Pancreas (tissue), 10 donors: ENCODE measurements at regions not wholly inside any gene's neighbourhood (a gene's known extent, or its start where the extent isn't known, plus 50 kb on each side); places are given as distances from the start of the nearest gene placed in this dataset.
"Not testable (repeated sequence)": the region's sequence is repeated elsewhere in the genome, so short reads cannot be mapped to it uniquely, and the experiment has no call there.

Experiments used
- ATAC-seq, 4 donors: fragments of 200-7000 bp; cut with Tn5 transposase; one replicate each; pipeline versions ENCODE4 v1.8.0 to v1.9.1; 2020; ENCODE audit warnings: mild to moderate bottlenecking in 4 of 4, moderate library complexity in 4 of 4
- DNase-seq, 6 donors: peaks; one replicate each; pipeline ENCODE4 v3.0.0-alpha.2; 2020
- FAIRE-seq: peaks from 2 replicates; lab custom pipeline; 2012; peaks lifted over from hg19 to GRCh38; lab: Jason Lieb, UNC
- H3K27ac ChIP-seq, 4 donors: fragments of 200-600 bp; sonication (generic); 1 replicate in 3 of 4; 2 replicates in 1 of 4; pipeline versions ENCODE4 v1.5.0 to v1.8.0; 2020
- H3K27me3 ChIP-seq, 4 donors: fragments of 200-600 bp; one replicate each; pipeline ENCODE4 v1.8.0; 2021
- H3K36me3 ChIP-seq, 3 donors: fragments of 200-600 bp; sonication (generic) in 1 of 3; one replicate each; pipeline versions ENCODE4 v1.5.0 to v1.8.0; 2020 to 2021
- H3K4me1 ChIP-seq, 3 donors: fragments of 200-600 bp; one replicate each; pipeline ENCODE4 v1.8.0; 2021
- H3K4me3 ChIP-seq, 4 donors: fragments of 200-600 bp; sonication (generic) in 2 of 4; one replicate each; pipeline versions ENCODE4 v1.5.0 to v1.8.0; 2020 to 2021
- H3K9me3 ChIP-seq, 4 donors: fragments of 200-600 bp; one replicate each; pipeline ENCODE4 v1.8.0; 2021
- CTCF ChIP-seq, 4 donors: fragments of 200-600 bp; sonication (generic) in 3 of 4; IDR thresholded peaks; one replicate each; pipeline versions ENCODE4 v1.5.0 to v1.8.0; 2021; ENCODE audit warnings: antibody characterized with exemption in 4 of 4
- WGBS, 2 donors: extraction: QIAGEN DNeasy Blood & Tissue Kit; methylation state at CpG; one replicate each; pipeline ENCODE4 v1.1.7; 2013; 5-methylcytosine and 5-hydroxymethylcytosine counted together
- intact Hi-C, 3 donors: fragments of 100-400 bp; cut with DNase I; formaldehyde crosslinking; loops; one replicate each; pipeline versions ENCODE4 v1.11.1 to v1.14.2; 2022
- donor health status: healthy with polysubstance abuse.
- donor health status: DM: no; HTN: no; CAD: no; lungs with moderate emphysema.
- donor health status: DM: no; HTN: no; CAD: no.
- donor health status: control.
- donor health status: control.
- donor health status: Bipolar disorder and iron deficiency.
- donor health status: DM: yes; HTN: yes; CAD: no.
- donor health status: DM: no; HTN: no; CAD: no.
- donor health status: DM: no; HTN: no; CAD: no.
- donor health status: DM: yes; HTN: yes; CAD: no.

DNA sequence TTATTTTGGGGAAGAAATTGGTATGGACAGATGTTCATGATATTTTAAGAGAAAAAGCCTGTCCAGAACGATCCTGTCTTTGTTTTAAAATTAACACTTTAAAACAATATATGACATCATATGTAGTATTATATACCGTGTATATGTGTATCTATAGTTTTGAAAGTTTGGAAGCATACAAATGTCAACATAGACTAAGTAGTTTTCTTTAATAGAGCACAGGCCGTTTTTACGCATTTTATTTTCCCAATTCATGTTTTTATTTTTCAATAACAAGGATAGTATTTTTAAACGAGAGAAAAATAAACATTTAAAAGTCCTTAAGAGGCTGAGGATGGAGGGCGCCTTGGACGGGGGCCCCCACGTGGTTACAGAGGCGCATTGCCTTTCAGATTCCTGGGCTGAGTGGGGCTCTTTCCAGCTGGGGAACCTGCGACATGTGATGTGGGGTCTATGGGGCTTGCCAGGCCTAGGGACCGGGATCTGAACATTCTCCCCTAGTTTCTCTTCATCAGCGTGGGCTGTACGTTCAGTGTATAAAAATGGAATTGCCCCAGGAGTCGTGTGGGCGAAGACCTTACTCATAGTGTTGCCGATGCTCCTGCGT is 127.8 kb upstream of the ZNF746 start:
- H3K27ac ChIP-seq, result no peak overlapping the region
- H3K9me3 ChIP-seq, result no peaks in the 10 kb centered on the region
- FAIRE-seq, result no peak

GRCh38 chr7:149624419-149625339 is 127.1 kb upstream of the ZNF746 start:
- intact Hi-C loops, result no loop called here

More for the DNA sequence above, 127.8 kb upstream of the ZNF746 start:
- no peaks in the 10 kb centered on the region for H3K27me3 ChIP-seq
- ATAC-seq (peak; percentile 60 to 69 (median 64)), DNase-seq (peak; percentile 40 to 74 (median 58))
- peak in 3 of 4 donors; percentile 41 to 60 (median 47) for TF ChIP-seq CTCF (IDR thresholded peaks at IDR 0.05)
- 29 to 35% methylated on average over 17 of the region's 17 CpGs for whole genome bisulfite sequencing, 2 donors
- H3K4me1 ChIP-seq, result peaks cover 0 to 5% (median 4%) of the 10 kb centered on the region in 3 donors
- H3K4me3 ChIP-seq, result peak overlapping the region; percentile 98 to 100 (median 98)
- intact Hi-C loops, result no loop called here
- peaks cover 0 to 6% (median 6%) of the 10 kb centered on the region in 3 donors for H3K36me3 ChIP-seq

DNA sequence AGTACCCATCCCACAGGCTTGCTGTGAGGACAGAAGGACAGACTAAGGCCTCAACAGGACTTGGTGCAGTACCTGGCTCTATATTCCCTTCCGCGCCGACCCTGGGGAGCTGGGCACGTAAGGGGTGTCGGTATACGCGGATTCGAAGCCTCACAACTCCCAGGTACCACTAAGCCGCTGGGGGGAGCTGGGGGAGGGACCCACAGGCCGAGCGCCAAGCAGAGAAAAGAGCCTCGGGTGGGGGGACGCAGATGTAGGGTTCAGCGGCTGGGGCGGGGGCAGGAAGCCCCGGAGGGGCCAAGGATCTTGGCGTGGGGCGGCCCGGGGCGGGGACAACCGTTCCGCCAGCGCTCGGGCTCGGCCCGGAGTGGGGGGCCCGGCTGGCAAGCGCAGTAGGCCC is 126.4 kb upstream of the ZNF746 start:
- peak overlapping the region; percentile 66 to 83 (median 75) for H3K27ac ChIP-seq
- H3K9me3 ChIP-seq, result no peaks in the 10 kb centered on the region
- TF ChIP-seq CTCF (IDR thresholded peaks at IDR 0.05), result no peak
- intact Hi-C loops, result no loop called here
- peak overlapping the region; percentile 98 to 100 (median 98) for H3K4me3 ChIP-seq
- DNase-seq, result peak in 5 of 6 donors; percentile 18 to 58 (median 43)
- no peak for FAIRE-seq
- peak; percentile 7 to 38 (median 10) for ATAC-seq
- WGBS, 2 donors, result 1% methylated on average over 23 to 28 of the region's 28 CpGs
- peaks cover 0 to 5% (median 4%) of the 10 kb centered on the region in 3 donors for H3K4me1 ChIP-seq
- H3K36me3 ChIP-seq, result peaks cover 0 to 20% (median 17%) of the 10 kb centered on the region in 3 donors
- no peaks in the 10 kb centered on the region for H3K27me3 ChIP-seq

More at GRCh38 chr7:149624419-149625339, 127.1 kb upstream of the ZNF746 start:
- TF ChIP-seq CTCF (IDR thresholded peaks at IDR 0.05), result peak; percentile 97 to 99 (median 99)
- FAIRE-seq, result no peak
- Histone ChIP-seq H3K27ac (peak overlapping the region; percentile 66 to 83 (median 75)), H3K9me3 (no peaks in the 10 kb centered on the region), H3K27me3 (no peaks in the 10 kb centered on the region), H3K4me3 (peak overlapping the region; percentile 98 to 100 (median 98)), H3K4me1 (peaks cover 0 to 5% (median 4%) of the 10 kb centered on the region in 3 donors), H3K36me3 (peaks cover 0 to 13% (median 11%) of the 10 kb centered on the region in 3 donors)
- peak; percentile 97 to 98 (median 98) for ATAC-seq
- 1 to 2% methylated on average over 39 to 97 of the region's 97 CpGs for WGBS, 2 donors
- peak; percentile 90 to 98 (median 94) for DNase-seq

DNA sequence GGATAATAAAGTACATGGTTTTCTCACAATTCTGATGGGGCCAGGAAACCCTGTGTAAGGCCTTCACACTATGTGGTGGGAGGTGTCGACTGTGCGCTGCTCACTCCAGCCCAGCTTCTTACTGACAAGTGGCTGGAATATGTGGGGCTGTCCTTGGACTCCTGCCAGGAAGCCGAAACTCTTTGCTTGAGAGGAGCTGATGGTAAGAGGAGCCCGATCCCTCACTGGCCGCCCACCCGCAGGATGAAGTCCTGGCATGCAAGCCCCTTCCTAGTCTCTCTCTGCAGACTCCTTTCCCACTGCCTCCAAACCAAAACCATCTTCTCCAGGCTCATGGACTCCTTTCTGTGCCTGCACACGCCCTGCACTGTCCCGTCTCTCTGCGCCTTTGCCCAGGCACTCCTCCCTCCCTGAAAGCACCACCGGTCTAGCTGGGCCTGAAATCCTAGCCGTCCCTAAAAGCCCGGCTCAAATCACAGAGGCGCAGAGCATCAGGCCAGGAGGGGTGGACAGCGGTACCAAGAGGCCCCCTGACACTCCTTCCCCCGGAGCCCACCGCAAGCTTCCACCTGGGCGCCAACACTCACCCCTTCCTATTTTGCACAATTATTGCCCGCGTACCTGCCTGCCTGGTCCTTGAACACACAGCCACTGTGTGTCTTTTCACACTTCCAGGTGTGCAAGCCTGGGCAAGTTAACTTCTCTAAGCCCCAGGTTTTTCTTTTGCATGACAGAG is 125.8 kb upstream of the ZNF746 start:
- FAIRE-seq, result not testable (repeated sequence)
- DNase-seq, result peak in 5 of 6 donors; percentile 30 to 81 (median 59)

More for the DNA sequence above, 125.8 kb upstream of the ZNF746 start:
- H3K9me3 ChIP-seq, H3K27ac ChIP-seq, intact Hi-C loops, ATAC-seq, H3K27me3 ChIP-seq, H3K4me1 ChIP-seq: not testable (repeated sequence)
- peaks cover 0 to 23% (median 21%) of the 10 kb centered on the region in 3 donors for H3K36me3 ChIP-seq
- H3K4me3 ChIP-seq, result peak overlapping the region; percentile 98 to 100 (median 98)
- 5 to 7% methylated on average over 16 to 19 of the region's 19 CpGs for WGBS, 2 donors
